Esophagus (tissue), 2 donors: ENCODE measurements at regions not wholly inside any gene's neighbourhood (a gene's known extent, or its start where the extent isn't known, plus 50 kb on each side); places are given as distances from the start of the nearest gene placed in this dataset.
A peak's percentile ranks its signal among the peaks of the same experiment; 100 is the strongest.

Experiments
- H3K27ac ChIP-seq, 2 donors: one replicate each; pipeline ENCODE4 v1.5.1; 2013; ENCODE audit warnings: low read depth in 2 of 2, mild to moderate bottlenecking in 2 of 2, inconsistent platforms in 1 of 2, low read length in 1 of 2, moderate library complexity in 1 of 2
- H3K27me3 ChIP-seq, 2 donors: one replicate each; pipeline ENCODE4 v1.6.1; 2013; ENCODE audit warnings: low read length in 2 of 2, control low read depth in 1 of 2, mild to moderate bottlenecking in 1 of 2; ENCODE audit not compliant: insufficient read depth in 2 of 2, control insufficient read depth in 1 of 2
- H3K36me3 ChIP-seq, 2 donors: one replicate each; pipeline ENCODE4 v1.6.1; 2013; ENCODE audit warnings: low read length in 1 of 2; ENCODE audit not compliant: control insufficient read depth in 2 of 2, insufficient read depth in 2 of 2
- H3K4me1 ChIP-seq, 2 donors: one replicate each; pipeline ENCODE4 v1.6.1; 2013; ENCODE audit warnings: low read length in 1 of 2; ENCODE audit not compliant: control insufficient read depth in 2 of 2, insufficient read depth in 2 of 2
- H3K4me3 ChIP-seq, 2 donors: one replicate each; pipeline ENCODE4 v1.5.1; 2013; ENCODE audit warnings: low read length in 2 of 2, mild to moderate bottlenecking in 2 of 2, low read depth in 1 of 2, moderate library complexity in 1 of 2
- H3K9me3 ChIP-seq, 2 donors: one replicate each; pipeline ENCODE4 v1.6.1; 2013; ENCODE audit warnings: mild to moderate bottlenecking in 2 of 2, low read depth in 1 of 2, low read length in 1 of 2, moderate library complexity in 1 of 2; ENCODE audit not compliant: control insufficient read depth in 2 of 2, insufficient read depth in 1 of 2
- WGBS, 2 donors: extraction: QIAGEN DNeasy Blood & Tissue Kit; methylation state at CpG; one replicate each; pipeline ENCODE4 v1.1.7; 2013; 5-methylcytosine and 5-hydroxymethylcytosine counted together
- donor health status: healthy with polysubstance abuse.
- donor health status: Bipolar disorder and iron deficiency.

GRCh38 chr19:46952874-46953273 is 66.8 kb upstream of the NPAS1 start:
- H3K27me3 ChIP-seq = no peaks in the 10 kb centered on the region
- peaks cover 7 to 16% of the 10 kb centered on the region in 2 donors for H3K4me1 ChIP-seq
- WGBS, 2 donors = 91 to 94% methylated on average over 5 of the region's 5 CpGs
- H3K4me3 ChIP-seq = no peak overlapping the region
- H3K9me3 ChIP-seq = no peaks in the 10 kb centered on the region
- peak overlapping the region in 1 of 2 donors; percentile 14 for H3K27ac ChIP-seq
- no peaks in the 10 kb centered on the region for H3K36me3 ChIP-seq

GRCh38 chr19:46953955-46954501 is 65.6 kb upstream of the NPAS1 start:
- H3K4me1 ChIP-seq = peaks cover 7 to 16% of the 10 kb centered on the region in 2 donors
- peak overlapping the region; percentile 29 to 40 for H3K27ac ChIP-seq
- WGBS, 2 donors = 84 to 87% methylated on average over 6 of the region's 6 CpGs
- H3K27me3 ChIP-seq = no peaks in the 10 kb centered on the region
- H3K4me3 ChIP-seq = no peak overlapping the region
- H3K36me3 ChIP-seq = no peaks in the 10 kb centered on the region
- H3K9me3 ChIP-seq = no peaks in the 10 kb centered on the region

GRCh38 chr19:46954502-46954992 is 65.1 kb upstream of the NPAS1 start:
- Histone ChIP-seq H3K9me3 (no peaks in the 10 kb centered on the region), H3K36me3 (no peaks in the 10 kb centered on the region), H3K4me1 (peaks cover 7 to 16% of the 10 kb centered on the region in 2 donors), H3K4me3 (no peak overlapping the region), H3K27me3 (no peaks in the 10 kb centered on the region), H3K27ac (peak overlapping the region; percentile 7 to 40)
- WGBS, 2 donors = 58 to 75% methylated on average over 7 of the region's 7 CpGs

GRCh38 chr19:46954993-46955812 is 64.4 kb upstream of the NPAS1 start:
- WGBS, 2 donors = 42 to 65% methylated on average over 10 of the region's 10 CpGs

GRCh38 chr19:46955813-46956371 is 63.7 kb upstream of the NPAS1 start:
- WGBS, 2 donors = 83 to 86% methylated on average over 6 of the region's 6 CpGs
- peaks cover 5 to 10% of the 10 kb centered on the region in 2 donors for H3K4me1 ChIP-seq
- no peaks in the 10 kb centered on the region for H3K36me3 ChIP-seq
- H3K27me3 ChIP-seq = no peaks in the 10 kb centered on the region
- no peak overlapping the region for H3K27ac ChIP-seq
- H3K4me3 ChIP-seq = no peak overlapping the region
- no peaks in the 10 kb centered on the region for H3K9me3 ChIP-seq

More at GRCh38 chr19:46954993-46955812, 64.4 kb upstream of the NPAS1 start:
- Histone ChIP-seq H3K4me1 (peaks cover 7 to 16% of the 10 kb centered on the region in 2 donors), H3K27ac (peak overlapping the region; percentile 67 to 71), H3K36me3 (no peaks in the 10 kb centered on the region), H3K27me3 (no peaks in the 10 kb centered on the region), H3K9me3 (no peaks in the 10 kb centered on the region), H3K4me3 (no peak overlapping the region)

- H3K36me3 ChIP-seq = no peaks in the 10 kb centered on the region
- H3K4me3 ChIP-seq = no peak overlapping the region
- 68 to 71% methylated on average over 6 of the region's 6 CpGs for WGBS, 2 donors
- H3K27ac ChIP-seq = no peak overlapping the region
- H3K9me3 ChIP-seq = no peaks in the 10 kb centered on the region
- H3K4me1 ChIP-seq = peaks cover 3 to 4% of the 10 kb centered on the region in 2 donors
- H3K27me3 ChIP-seq = no peaks in the 10 kb centered on the region
Measured at GRCh38 chr19:46958532-46958931, 61.1 kb upstream of the NPAS1 start.

GRCh38 chr19:46959894-46960556 is 59.6 kb upstream of the NPAS1 start:
- H3K36me3 ChIP-seq = no peaks in the 10 kb centered on the region
- no peaks in the 10 kb centered on the region for H3K4me1 ChIP-seq
- no peaks in the 10 kb centered on the region for H3K27me3 ChIP-seq
- WGBS, 2 donors = 96 to 98% methylated on average over 5 of the region's 5 CpGs
- no peaks in the 10 kb centered on the region for H3K9me3 ChIP-seq
- H3K4me3 ChIP-seq = no peak overlapping the region
- H3K27ac ChIP-seq = no peak overlapping the region

GRCh38 chr19:46962030-46962570 is 57.5 kb upstream of the NPAS1 start:
- Histone ChIP-seq H3K9me3 (no peaks in the 10 kb centered on the region), H3K4me3 (no peak overlapping the region), H3K27me3 (no peaks in the 10 kb centered on the region), H3K36me3 (no peaks in the 10 kb centered on the region), H3K4me1 (peaks cover 0 to under 1% of the 10 kb centered on the region in 2 donors), H3K27ac (no peak overlapping the region)
- 78 to 82% methylated on average over 2 of the region's 2 CpGs for WGBS, 2 donors

- H3K36me3 ChIP-seq = no peaks in the 10 kb centered on the region
- peaks cover 6 to 9% of the 10 kb centered on the region in 2 donors for H3K4me1 ChIP-seq
- no peaks in the 10 kb centered on the region for H3K9me3 ChIP-seq
- no peak overlapping the region for H3K4me3 ChIP-seq
- H3K27me3 ChIP-seq = no peaks in the 10 kb centered on the region
- 82 to 84% methylated on average over 7 of the region's 7 CpGs for WGBS, 2 donors
- H3K27ac ChIP-seq = no peak overlapping the region
Measured at GRCh38 chr19:46963093-46963734, 56.4 kb upstream of the NPAS1 start.
